PC-9 (cell line): ENCODE measurements at regions not wholly inside any gene's neighbourhood (a gene's known extent, or its start where the extent isn't known, plus 50 kb on each side); places are given as distances from the start of the nearest gene placed in this dataset.

Experiments used
- CTCF ChIP-seq: fragments of 200-600 bp; sonication (generic); conservative IDR thresholded peaks from 2 replicates; pipeline ENCODE4 v1.6.1; 2017; ENCODE audit warnings: mixed run types, antibody characterized with exemption, mild to moderate bottlenecking, moderate library complexity
- EZH2 ChIP-seq: fragments of 200-600 bp; sonication (generic); IDR thresholded peaks from 2 replicates; pipeline ENCODE4 v1.8.0; 2017; ENCODE audit warnings: antibody characterized with exemption, low read depth

- TF ChIP-seq EZH2 (no peak), CTCF (no peak)
Observed at GRCh38 chr3:193868590-193868989, 267.4 kb upstream of the HES1 start.
